Sigmoid colon (tissue), 3 donors: ENCODE measurements at regions not wholly inside any gene's neighbourhood (a gene's known extent, or its start where the extent isn't known, plus 50 kb on each side); places are given as distances from the start of the nearest gene placed in this dataset.

Experiments
- POLR2A ChIP-seq, 2 donors: fragments of 450-650 bp; IDR thresholded peaks; one replicate each; pipeline ENCODE4 v1.6.1; 2016; ENCODE audit warnings: antibody characterized with exemption in 2 of 2, mild to moderate bottlenecking in 2 of 2, moderate library complexity in 2 of 2
- TF ChIP-seq, protein P1 (sequence below), 4 experiments: fragments of 450-650 bp in 3 of 4; fragments of 200-600 bp in 1 of 4; IDR thresholded peaks; one replicate each; pipeline ENCODE4 v1.5.1; 2016 to 2019; ENCODE audit warnings: antibody characterized with exemption in 4 of 4, mild to moderate bottlenecking in 3 of 4, moderate library complexity in 2 of 4

DNA sequence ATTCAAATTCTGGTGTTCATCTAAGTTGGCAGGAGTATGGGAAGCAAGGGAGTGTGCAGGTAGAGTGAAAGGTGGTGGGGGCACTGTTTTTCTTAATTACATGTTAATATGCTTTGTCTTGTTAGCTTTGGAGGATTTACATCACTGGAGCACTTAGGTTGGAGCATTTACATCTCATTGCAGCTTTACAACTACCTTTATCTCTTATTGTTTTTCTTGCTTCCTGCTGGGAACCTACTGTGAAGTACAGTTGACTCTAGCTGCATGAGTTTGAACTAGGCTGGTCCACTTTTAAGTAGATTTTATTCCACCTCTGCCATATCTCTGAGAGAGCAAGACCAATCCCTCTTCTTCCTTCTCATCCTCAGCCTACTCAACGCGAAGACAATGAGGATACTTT lies 554.8 kb upstream of the B3GALT2 start:
- TF ChIP-seq, protein P1, sequence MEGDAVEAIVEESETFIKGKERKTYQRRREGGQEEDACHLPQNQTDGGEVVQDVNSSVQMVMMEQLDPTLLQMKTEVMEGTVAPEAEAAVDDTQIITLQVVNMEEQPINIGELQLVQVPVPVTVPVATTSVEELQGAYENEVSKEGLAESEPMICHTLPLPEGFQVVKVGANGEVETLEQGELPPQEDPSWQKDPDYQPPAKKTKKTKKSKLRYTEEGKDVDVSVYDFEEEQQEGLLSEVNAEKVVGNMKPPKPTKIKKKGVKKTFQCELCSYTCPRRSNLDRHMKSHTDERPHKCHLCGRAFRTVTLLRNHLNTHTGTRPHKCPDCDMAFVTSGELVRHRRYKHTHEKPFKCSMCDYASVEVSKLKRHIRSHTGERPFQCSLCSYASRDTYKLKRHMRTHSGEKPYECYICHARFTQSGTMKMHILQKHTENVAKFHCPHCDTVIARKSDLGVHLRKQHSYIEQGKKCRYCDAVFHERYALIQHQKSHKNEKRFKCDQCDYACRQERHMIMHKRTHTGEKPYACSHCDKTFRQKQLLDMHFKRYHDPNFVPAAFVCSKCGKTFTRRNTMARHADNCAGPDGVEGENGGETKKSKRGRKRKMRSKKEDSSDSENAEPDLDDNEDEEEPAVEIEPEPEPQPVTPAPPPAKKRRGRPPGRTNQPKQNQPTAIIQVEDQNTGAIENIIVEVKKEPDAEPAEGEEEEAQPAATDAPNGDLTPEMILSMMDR (IDR thresholded peaks at IDR 0.05) = no peak
- no peak for TF ChIP-seq POLR2A (IDR thresholded peaks at IDR 0.05)
